Ascending aorta (tissue), 2 donors: ENCODE measurements at regions not wholly inside any gene's neighbourhood (a gene's known extent, or its start where the extent isn't known, plus 50 kb on each side); places are given as distances from the start of the nearest gene placed in this dataset.

Source experiments
- DNase-seq, 2 donors: peaks; one replicate each; pipeline ENCODE4 v3.0.0-alpha.2; 2019; ENCODE audit warnings: low spot score in 2 of 2
- H3K27ac ChIP-seq, 2 donors: fragments of 200-600 bp; sonication (generic); one replicate each; pipeline ENCODE4 v1.5.1; 2016 to 2017; ENCODE audit warnings: mild to moderate bottlenecking in 1 of 2
- H3K27me3 ChIP-seq: fragments of 200-600 bp; sonication (generic); one replicate; pipeline ENCODE4 v1.5.1; 2017
- H3K36me3 ChIP-seq, 2 donors: fragments of 200-600 bp; sonication (generic); one replicate each; pipeline ENCODE4 v1.5.1; 2016
- H3K4me1 ChIP-seq, 2 donors: fragments of 200-600 bp; sonication (generic); one replicate each; pipeline ENCODE4 v1.5.1; 2016 to 2017; ENCODE audit warnings: mild to moderate bottlenecking in 1 of 2
- H3K4me3 ChIP-seq, 2 donors: fragments of 200-600 bp; sonication (generic); one replicate each; pipeline ENCODE4 v1.5.1; 2016 to 2017; ENCODE audit warnings: mild to moderate bottlenecking in 1 of 2
- H3K9me3 ChIP-seq, 2 donors: fragments of 200-600 bp; sonication (generic); one replicate each; pipeline ENCODE4 v1.5.1; 2016
- CTCF ChIP-seq, 3 experiments: fragments of 200-600 bp in 2 of 3; fragments of 450-650 bp in 1 of 3; sonication (generic) in 2 of 3; IDR thresholded peaks; one replicate each; pipeline ENCODE4 v1.5.1; 2016 to 2019; ENCODE audit warnings: antibody characterized with exemption in 3 of 3, mild to moderate bottlenecking in 1 of 3, moderate library complexity in 1 of 3
- intact Hi-C: fragments of 100-400 bp; cut with DNase I; formaldehyde crosslinking; loops from one replicate; pipeline ENCODE4 v1.15.1; 2023

- Histone ChIP-seq H3K4me1 (no peaks in the 10 kb centered on the region), H3K27me3 (no peaks in the 10 kb centered on the region), H3K4me3 (no peak overlapping the region), H3K36me3 (no peaks in the 10 kb centered on the region), H3K9me3 (no peaks in the 10 kb centered on the region), H3K27ac (no peak overlapping the region)
- no peak for TF ChIP-seq CTCF (IDR thresholded peaks at IDR 0.05)
- DNase-seq, result no peak
- intact Hi-C loops, result no loop called here
These were observed 89.0 kb upstream of the KIAA1217 start for GRCh38 chr10:24119896-24120295.

GRCh38 chr10:24120646-24121045 lies 88.3 kb upstream of the KIAA1217 start:
- Histone ChIP-seq H3K27ac (no peak overlapping the region), H3K4me3 (no peak overlapping the region)

DNA sequence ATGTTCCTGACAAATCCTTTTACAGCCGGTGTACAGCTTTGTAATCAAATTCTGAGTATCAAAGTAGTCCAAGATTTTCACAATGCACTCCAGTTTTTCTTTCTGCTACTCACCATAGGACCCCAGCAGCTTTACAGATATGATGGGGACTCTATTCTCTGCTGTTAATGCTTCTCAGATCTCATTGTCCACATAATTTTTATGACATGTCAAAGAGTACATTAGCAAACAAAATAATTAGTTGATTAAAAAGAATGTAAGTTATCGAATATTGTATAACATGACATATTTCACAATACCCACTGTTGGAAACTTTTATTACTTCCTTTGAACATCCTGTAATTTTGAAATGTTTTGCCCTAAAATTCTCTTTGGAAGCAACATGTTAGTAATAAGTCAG lies 81.4 kb upstream of the KIAA1217 start:
- TF ChIP-seq CTCF (IDR thresholded peaks at IDR 0.05), result no peak
- Histone ChIP-seq H3K36me3 (no peaks in the 10 kb centered on the region), H3K4me3 (no peak overlapping the region), H3K27ac (no peak overlapping the region), H3K4me1 (peaks cover 0 to 2% of the 10 kb centered on the region in 2 donors), H3K9me3 (no peaks in the 10 kb centered on the region), H3K27me3 (no peaks in the 10 kb centered on the region)
- intact Hi-C loops, result no loop called here
- DNase-seq, result no peak

More at GRCh38 chr10:24120646-24121045, 88.3 kb upstream of the KIAA1217 start:
- no peaks in the 10 kb centered on the region for H3K9me3 ChIP-seq
- no peaks in the 10 kb centered on the region for H3K27me3 ChIP-seq
- no peak for DNase-seq
- H3K36me3 ChIP-seq, result no peaks in the 10 kb centered on the region
- H3K4me1 ChIP-seq, result no peaks in the 10 kb centered on the region
- intact Hi-C loops, result no loop called here
- TF ChIP-seq CTCF (IDR thresholded peaks at IDR 0.05), result no peak

DNA sequence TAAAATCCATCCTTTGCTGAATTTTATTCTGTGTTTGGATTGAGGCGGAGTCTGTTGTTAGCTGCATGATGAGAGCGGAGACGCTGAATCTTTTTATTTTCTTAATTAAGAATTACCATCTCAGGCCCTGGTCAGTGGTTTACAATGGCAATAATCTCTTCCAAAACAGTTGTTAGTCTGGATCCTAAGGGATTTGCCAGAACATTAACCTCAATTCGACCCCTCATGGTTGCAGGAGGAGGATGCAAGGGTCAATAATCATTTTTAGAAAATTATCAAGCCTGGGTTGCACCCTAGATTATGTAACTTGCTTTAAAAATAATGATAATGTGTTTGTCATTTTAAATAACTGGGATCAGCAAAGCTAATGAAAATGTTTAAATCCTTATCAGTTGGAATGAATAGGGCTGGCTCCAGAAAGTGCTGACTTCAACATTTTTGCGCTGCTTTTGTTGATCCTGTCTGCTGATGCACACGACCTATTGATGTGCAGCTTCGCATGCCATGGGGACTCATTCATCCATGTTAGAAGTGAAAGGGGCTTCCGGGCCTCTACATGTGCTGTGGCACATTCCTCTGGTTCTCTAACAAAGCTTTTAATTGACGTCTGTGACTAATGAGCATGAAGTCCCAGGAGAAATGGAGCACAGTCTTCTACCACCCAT lies 80.7 kb upstream of the KIAA1217 start:
- Histone ChIP-seq H3K36me3 (no peaks in the 10 kb centered on the region), H3K27me3 (no peaks in the 10 kb centered on the region), H3K27ac (no peak overlapping the region), H3K4me1 (peaks cover 0 to 2% of the 10 kb centered on the region in 2 donors), H3K4me3 (no peak overlapping the region), H3K9me3 (no peaks in the 10 kb centered on the region)
- no peak for TF ChIP-seq CTCF (IDR thresholded peaks at IDR 0.05)
- intact Hi-C loops, result no loop called here
- DNase-seq, result no peak

- no peak for TF ChIP-seq CTCF (IDR thresholded peaks at IDR 0.05)
- no peaks in the 10 kb centered on the region for H3K36me3 ChIP-seq
- H3K27me3 ChIP-seq, result no peaks in the 10 kb centered on the region
- H3K27ac ChIP-seq, result no peak overlapping the region
- peaks cover 0 to 2% of the 10 kb centered on the region in 2 donors for H3K4me1 ChIP-seq
- H3K9me3 ChIP-seq, result no peaks in the 10 kb centered on the region
- intact Hi-C loops, result no loop called here
- no peak for DNase-seq
- H3K4me3 ChIP-seq, result no peak overlapping the region
These were observed 76.2 kb upstream of the KIAA1217 start for GRCh38 chr10:24132741-24133140.

DNA sequence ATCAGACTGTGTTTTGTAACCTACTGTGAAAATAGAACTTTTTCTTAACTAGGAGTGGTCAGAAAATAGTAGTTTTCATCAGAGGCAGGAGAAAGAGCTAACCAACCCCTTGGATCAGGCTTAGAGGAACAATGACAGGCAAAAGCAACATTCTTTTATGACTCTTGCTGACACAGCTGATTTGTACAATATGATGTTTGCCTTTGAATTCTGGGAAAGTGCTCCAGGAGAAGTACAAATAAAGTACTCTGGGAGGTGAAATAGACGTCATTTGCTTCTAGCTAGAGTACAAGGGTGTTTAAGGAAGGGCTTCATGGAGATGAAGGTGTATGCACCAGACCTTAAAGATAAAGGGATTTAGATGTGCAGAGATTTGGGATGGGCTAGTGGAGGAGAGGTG lies 75.1 kb upstream of the KIAA1217 start:
- no peak for TF ChIP-seq CTCF (IDR thresholded peaks at IDR 0.05)
- no peak overlapping the region for H3K27ac ChIP-seq
- H3K9me3 ChIP-seq, result no peaks in the 10 kb centered on the region
- no peak for DNase-seq
- no peaks in the 10 kb centered on the region for H3K36me3 ChIP-seq
- H3K27me3 ChIP-seq, result no peaks in the 10 kb centered on the region
- no peaks in the 10 kb centered on the region for H3K4me1 ChIP-seq
- no peak overlapping the region for H3K4me3 ChIP-seq
- intact Hi-C loops, result no loop called here
